CD4-positive, alpha-beta T cell treated with Interleukin-6 for 4 hours (primary cell): ENCODE measurements at regions not wholly inside any gene's neighbourhood (a gene's known extent, or its start where the extent isn't known, plus 50 kb on each side); places are given as distances from the start of the nearest gene placed in this dataset.
"Not testable (repeated sequence)": the region's sequence is repeated elsewhere in the genome, so short reads cannot be mapped to it uniquely, and the experiment has no call there.

Source experiments
- DNase-seq: peaks from one replicate; pipeline ENCODE4 v3.0.0-alpha.2; 2020; ENCODE audit warnings: mixed read lengths

DNA sequence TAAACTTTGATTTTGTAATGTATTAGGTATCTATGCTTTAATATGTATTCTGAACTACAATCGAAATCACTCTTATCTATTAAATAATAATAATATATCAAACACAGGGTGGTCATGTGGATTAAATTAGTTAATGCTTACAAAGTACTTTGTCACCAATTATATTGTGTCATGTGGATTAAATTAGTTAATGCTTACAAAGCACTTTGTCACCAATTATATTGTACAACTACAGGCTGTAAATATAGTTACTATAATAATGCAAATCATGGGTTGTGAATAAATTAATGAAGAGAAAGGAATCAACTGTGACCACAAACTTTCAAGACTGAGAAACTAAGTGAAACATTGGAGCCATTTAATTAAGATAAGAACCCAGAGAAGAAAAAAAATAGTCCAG lies 1929.1 kb upstream of the PCDH20 start:
- no peak for DNase-seq

DNA sequence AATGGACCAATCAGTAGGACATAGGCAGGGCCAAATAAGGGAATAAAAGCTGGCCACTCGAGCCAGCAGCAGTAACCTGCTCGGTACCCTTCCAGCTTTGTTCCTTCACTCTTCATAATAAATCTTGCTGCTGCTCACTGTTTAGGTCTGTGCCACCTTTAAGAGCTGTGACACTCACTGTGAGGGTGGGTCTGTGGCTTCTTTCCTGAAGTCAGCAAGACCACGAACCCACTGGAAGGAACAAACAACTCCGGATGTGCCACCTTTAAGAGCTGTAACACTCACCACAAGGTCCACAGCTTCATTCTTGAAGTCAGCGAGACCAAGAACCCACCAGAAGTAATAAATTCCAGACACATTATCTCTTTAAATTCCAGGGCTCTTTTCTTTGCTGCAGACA lies 1922.3 kb upstream of the PCDH20 start:
- no peak for DNase-seq

DNA sequence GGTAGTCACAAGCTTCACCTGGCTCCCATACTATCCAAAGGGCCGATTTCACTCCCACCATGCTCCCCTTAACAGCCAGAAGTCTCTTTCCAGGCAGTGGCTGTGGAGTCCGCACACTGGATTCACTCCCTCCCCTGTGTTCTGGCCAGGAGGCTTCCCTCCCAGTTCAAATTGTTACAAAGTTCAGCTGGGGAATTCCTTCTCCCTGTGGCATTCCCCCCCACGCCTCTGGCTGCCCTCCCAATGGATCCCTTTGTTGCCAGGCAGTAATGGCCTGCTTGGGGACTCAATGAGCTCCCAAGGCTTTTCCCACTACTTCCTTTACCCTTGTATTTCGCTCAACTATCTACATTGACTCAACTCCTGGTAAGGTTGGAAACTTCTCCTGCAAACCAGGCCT lies 1921.4 kb upstream of the PCDH20 start:
- DNase-seq: no peak

DNA sequence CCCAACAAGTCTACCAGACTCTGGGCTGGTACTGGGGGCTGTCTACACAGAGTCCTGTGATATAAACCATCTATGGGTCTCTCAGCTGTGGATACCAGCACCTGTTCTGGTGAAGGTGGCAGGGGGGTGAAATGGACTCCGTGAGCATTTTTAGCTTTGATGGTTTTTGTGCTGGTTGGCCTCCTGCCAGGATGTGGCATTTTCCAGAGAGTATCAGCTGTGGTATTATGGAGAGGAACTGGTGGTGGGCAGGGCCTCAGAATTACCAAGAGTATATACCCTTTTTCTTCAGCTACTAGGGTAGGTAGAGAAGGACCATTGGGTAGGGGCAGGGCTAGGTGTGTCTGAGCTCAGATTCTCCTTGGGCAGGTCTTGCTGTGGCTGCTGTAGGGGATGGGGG lies 1920.9 kb upstream of the PCDH20 start:
- no peak for DNase-seq

DNA sequence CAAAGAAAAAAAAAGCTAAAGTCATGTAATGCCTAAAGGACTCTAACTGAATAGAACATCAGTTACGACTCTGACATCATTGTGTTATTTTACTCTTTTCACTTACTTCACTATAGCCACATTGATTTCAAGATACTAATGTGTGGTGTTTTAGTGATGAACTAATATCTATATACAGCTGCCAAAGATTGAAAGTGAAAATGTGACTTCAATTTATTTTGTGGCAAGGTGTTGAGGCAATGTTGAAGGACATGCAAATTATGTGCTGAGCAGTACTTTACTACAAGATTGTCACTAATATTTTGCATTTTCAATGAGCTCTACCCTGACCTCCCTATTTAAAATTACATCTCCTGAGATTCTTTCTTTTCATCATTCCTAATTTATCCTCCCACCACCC lies 1911.9 kb upstream of the PCDH20 start:
- DNase-seq: no peak

DNA sequence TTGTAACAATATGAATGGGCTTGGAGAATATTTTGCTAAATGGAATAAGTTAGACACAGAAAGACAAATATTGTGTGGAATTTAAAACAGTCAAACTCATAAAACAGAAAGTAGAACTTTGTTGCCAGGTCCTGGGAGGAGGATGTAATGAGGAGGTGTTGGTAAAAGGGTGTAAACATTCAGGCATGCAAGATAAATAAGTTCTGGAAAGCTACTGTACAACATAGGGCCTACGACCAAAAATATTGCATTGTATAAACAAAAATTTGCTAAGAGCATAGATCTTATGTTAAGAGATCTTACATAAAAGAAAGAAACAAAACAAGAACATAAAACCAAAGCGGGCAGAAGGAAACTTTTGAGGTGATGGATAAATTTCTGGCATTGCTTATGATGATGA lies 1907.8 kb upstream of the PCDH20 start:
- no peak for DNase-seq

DNA sequence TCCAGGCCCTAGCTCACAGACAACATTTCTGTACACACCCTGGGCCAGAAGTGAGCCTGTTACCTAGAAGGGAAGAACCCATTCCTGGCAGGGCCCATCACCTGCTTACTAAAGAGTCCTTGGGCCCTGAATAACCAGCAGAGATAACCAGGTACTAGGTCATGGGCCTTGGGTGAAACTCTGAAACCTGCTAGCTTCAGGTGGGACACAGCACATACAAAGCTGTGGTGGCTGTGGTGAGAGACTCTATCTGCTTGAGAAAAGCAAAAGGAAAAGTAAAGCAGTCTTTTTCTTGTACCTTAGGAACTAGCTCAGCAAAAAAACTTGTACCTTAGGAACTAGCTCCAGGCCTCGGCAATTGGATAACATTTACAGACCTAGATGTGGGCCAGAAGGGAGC lies 1895.9 kb upstream of the PCDH20 start:
- no peak for DNase-seq

DNA sequence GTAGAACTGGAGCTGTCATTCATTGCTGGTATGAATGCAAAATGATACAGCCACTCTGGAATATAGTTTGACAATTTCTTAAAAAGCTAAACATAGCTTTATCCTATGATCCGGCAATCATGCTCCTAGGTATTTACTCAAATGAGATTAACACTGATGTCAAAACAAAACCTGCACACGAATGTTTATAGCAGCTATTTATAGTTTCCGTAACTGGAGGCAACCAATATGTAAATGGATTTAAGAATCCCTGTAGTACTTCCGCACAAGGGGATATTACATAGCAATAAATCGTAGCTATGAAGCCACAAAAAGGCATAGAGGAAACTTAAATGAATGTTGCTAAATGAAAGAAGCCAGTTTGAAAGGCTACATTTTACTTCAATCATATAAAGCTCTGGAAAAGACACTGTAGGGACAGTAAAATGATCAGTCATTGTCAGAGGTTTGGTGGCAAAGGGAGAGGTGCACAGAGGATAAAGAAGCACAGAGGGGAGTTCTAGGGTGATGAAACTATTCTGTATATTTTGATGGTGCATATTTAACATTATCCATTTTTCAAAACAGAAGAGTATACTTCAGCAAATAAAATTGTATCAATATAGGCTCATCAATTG lies 1893.0 kb upstream of the PCDH20 start:
- DNase-seq: no peak

DNA sequence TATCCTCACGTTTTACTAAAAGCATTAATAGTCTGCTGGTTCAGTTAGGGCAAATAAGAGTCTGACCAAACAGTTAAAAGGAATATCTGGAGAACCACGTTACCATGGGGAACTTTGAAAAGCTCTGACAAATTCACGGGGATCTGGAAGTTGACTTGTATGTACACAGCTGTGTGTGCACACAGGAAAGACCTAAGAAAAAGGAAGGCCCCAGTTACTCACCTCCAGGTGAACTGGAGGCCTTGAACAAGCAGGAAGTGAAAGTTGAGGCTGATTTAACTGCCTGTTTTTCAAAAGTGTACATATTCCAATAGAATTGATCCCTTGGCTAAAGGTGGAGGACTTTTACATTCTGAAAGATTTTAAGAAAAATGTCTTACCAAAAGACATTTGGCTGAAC lies 1891.6 kb upstream of the PCDH20 start:
- no peak for DNase-seq

DNA sequence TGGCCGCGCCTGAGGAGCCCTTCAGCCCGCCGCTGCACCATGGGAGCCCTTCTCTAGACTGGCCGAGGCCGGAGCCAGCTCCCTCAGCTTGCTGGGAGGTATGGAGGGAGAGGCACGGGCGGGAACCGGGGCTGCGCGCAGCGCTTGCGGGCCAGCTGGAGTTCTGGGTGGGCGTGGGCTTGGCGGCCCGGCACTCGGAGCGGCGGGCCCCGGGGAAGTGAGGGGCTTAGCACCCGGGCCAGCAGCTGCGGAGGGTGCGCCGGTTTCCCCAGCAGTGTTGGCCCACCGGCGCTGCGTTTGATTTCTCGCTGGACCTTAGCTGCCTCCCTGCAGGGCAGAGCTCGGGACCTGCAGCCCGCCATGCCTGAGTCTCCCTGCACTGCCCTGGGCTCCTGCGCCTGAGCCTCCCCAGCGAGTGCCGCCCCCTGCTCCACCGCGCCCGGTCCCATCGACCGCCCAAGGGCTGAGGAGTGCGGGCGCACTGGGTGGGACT lies 1890.0 kb upstream of the PCDH20 start:
- DNase-seq: no peak

DNA sequence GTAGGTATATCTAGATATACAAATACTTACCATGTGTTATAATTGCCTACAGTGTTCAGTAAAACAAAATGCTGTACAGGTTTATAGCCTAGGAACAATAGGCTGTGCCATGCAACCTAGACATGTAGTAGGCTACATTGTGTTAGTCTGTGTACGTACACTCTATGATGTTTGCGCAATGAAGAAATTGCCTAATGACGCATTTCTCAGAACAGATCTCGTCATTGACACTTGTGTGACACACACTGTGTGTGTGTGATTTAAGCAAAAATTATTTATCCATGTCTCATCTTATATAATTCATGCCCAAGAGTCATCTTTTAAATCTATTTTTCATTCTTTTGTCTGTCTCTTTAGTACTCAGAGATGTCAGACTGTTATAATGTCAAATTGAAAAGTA lies 1888.8 kb upstream of the PCDH20 start:
- no peak for DNase-seq

DNA sequence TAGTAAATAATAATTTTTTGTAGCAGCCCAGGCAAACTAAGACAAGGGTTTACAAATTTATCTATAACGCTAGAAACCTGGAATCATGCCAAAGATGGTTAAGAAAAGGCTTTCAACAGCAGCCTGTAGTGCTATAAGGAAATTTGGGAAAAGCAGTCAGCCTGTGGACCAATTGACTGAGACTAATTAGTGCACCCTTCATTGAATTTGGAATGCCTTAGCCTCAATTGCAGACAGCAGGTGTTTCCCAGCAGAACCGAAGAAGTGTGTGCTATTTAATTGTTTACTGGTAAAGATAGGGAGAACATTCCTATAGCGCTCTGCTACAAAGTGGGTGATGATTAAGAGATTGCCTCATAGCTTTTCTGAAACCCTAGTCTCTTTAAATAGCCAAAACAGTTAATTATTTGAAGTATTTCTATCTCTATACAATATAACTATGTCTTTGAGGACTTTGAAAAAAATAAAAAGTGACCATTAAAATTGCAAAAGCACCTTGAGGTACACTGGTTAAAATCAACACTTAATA lies 1884.3 kb upstream of the PCDH20 start:
- DNase-seq: no peak

DNA sequence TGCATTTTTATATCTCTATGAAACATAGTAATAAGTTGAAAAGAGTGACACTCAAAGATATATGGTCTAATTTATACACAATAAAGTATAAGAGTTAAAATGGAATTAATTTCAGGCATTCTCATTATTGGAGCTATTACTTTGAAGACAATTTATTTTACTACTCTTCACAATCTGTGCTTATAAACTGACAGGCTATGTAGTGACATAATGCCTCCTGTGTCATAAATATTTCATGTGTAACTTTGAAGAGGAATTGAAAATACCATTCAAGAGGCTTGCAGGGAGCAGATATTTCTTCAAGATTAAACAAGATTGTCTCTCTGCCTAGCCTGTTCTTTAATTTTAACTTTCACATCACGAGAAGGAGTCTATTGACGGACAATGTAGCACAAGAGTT lies 1881.5 kb upstream of the PCDH20 start:
- no peak for DNase-seq

DNA sequence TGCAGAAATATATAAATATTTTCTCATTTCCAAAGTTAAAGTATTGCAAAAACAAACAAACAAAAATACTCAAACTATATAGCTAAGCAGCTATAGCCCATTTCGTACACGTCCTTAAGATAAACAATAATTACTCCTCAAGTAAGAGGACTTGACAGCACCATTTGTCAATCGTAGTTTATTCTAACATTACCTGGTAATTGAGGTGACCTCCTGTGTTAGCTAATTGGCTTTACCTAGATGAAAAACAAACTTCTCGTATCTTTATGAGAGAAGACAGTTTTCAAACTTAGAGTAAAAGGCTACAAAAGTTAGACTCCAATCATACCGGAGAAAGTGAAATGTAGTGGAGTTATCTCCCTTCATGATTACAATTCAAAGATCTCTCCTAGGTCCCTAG lies 1876.1 kb upstream of the PCDH20 start:
- DNase-seq: no peak

DNA sequence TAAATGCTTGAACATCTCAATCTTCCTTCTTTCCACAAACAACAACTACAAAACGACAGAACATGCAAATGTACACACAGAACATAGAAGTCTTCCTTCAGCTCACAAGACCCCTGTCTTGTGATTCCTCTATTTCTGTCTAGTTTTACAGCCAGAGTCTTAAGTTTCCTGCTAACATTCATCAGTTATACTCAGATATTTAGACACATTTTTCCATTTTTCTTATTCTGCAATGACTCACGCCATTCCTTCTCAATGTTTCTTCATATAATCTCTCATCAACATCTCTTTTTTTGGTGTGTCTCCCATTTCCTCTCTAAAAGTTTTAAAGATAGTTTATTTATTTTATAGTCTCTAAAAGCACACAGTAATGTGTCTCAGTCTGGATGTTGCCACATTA lies 1872.9 kb upstream of the PCDH20 start:
- DNase-seq: no peak

DNA sequence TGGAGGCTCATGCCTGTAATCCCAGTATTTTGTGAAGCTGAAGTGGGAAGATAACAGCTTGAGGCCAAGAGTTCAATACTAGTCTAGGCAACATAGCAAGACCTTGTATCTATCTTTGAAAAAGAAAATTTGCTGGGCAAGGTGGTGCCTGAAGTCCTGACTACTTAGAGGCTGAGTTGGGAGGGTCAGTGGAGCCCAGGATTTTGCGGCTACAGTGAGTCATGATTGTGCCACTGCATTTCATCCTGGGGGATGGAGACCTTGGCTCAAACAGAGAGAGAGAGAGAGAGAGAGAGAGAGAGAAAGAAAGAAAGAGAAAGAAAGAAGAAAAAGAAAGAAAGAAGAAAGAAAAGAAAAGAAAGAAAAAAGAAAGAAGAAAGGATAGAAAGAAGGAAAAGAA lies 1872.3 kb upstream of the PCDH20 start:
- no peak for DNase-seq

DNA sequence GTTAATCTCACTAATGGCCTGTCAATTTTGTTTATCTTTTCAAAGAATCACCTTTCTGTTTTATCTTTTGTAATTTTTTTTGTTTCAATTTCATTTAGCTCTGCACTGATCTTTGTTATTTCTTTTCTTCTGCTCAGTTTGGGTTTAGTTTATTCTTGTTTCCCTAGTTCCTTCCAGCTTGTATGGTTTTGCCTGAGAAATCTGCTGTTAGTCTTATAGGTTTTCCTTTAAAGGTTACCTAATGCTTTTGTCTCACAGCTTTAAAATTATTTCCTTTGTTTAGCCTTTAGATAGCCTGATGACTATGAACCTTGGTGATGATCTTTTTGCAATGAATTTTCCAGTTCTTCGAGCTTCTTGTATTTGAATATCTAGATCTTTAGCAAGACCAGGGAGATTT lies 1869.8 kb upstream of the PCDH20 start:
- no peak for DNase-seq

DNA sequence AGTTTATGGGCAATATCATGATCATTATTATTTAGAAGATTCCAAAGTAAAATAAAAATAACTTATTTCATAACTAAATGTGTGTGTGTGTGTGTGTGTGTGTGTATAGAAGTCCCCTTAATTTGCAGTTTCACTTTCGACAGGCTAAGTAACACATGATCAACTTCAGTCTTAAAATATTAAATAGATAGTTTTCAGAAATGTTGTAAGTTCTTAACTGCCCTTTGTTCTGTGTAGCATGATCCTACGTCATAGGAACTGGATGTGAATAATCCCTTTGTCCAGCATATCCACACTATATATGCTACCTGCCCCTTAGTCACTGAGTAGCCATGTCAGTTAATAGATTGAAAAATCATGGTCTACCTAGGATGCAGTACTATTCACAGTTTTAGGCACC lies 1863.5 kb upstream of the PCDH20 start:
- no peak for DNase-seq

DNA sequence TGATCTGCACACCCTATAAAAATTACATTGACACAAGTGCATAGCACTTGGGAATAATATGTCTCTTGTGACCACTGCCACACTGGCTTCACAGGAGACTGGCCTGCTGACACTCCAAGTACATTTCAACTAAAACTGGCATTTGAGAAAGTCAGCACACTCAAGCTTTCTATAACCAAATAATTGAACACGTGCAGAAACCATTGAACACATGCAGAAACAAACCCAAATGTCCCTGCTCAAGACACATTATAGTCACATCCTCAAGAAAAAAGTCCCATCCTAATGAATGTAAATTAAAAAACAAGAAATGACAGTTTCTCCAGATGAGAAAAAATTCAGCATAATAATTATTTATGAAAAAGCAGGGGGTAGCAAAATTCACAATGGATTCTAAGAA lies 1859.1 kb upstream of the PCDH20 start:
- DNase-seq: no peak

DNA sequence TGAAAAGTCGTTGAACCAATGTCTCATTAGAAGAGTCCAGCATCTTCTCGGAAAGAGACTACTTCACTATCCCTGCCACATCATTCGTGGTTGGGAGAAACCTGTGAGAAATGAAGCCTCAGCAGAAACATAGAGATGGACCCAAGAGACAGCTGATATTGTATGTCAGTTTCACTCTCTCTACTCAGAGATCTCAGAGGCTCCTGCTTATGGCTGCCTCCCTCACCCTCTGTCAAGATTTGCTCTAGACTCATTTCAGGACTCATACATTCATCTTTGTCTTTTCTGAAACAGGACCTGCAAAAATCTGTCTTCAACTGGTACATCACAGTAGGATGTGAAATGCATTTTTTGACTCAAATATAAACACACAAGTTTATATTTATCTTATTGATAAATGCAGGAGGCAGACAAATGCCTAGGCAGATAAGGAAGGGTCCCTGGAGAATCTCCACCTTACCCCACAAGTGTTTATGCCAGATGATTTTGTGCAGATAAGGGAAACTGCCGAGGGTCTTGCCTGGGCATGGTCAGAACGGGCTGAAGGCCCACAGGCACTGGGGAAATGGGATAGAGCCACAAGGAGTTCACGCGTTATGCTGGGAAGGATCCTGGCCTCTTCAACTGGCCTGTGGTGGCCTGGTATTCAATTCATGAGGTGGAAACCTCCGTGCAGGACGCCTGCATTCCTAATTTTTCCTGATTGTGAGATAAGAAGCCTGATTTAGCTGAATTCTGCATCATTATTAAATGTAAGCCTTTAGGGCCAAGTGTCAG lies 1834.0 kb upstream of the PCDH20 start:
- DNase-seq: no peak

DNA sequence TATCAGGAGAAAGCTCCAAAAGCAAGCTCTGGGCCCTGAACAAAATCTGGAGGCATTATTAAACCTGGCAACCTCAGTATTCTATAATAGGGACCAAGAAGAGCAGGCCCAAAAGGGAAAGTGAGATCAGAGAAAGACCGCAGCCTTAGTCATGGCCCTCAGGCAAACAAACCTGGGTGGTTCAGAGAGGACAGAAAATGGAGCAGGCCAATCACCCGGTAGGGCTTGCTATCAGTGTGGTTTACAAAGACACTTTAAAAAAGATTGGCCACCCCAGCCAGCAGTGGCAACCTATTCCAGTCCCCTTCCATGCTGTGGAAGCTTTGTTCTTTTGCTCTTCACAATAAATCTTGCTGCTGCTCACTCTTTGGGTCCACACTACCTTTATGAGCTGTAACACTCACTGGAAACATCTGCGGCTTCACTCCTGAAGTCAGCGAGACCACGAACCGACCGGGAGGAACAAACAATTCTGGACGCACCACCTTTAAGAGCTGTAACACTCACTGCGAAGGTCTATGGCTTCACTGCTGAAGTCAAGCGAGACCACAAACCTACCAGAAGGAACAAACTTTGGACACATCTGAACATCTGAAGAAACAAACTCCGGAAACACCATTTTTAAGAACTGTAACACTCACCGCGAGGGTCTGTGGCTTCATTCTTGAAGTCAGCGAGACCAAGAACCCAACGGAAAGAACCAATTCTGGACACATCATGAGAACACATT lies 1821.2 kb upstream of the PCDH20 start:
- not testable (repeated sequence) for DNase-seq

DNA sequence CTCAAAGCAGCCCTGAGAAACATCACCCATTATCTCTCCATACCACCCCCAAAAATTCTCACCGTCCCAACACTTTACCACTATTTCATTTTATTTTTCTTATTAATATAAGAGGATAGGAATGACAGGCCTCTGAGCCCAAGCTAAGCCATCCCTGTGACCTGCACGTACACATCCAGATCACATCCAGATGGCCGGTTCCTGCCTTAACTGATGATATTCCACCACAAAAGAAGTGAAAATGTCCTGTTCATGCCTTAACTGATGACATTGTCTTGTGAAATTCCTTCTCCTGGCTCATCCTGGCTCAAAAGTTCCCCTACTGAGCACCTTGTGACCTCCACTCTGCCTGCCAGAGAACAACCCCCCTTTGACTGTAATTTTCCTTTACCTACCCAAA lies 1802.9 kb upstream of the PCDH20 start:
- not testable (repeated sequence) for DNase-seq

DNA sequence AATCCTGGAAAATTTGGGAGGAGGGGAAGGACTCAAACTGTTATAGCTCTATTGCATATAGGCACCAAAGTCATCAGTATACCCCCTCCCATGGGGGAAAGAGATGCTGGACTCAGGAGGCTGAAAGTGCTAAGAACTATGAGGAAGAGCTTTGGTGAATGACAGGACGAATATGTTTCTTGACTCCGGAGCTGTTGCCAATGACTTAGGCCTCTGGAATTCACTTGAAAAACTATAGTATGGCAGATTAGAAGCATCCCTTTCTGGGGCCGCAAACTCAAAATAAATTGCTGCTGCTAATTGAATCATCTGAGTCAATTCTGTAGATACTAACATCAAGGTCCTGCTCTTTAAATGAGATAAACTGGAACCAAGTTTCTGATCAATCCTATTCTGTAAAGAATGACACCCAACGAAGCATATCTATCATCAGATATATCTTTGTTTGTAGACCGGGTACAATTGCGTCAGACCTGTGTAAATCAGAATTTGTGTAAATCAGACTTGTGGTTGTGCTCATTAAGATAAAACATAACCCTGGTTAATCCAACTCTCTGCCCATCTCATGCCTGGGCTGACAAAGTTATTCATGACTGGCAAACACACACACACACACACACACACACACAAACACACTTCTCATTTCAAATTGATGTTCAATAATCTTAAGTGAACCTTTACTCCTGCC lies 1793.8 kb upstream of the PCDH20 start:
- no peak for DNase-seq
